SU-DHL-6 (cell line): ENCODE measurements at regions not wholly inside any gene's neighbourhood (a gene's known extent, or its start where the extent isn't known, plus 50 kb on each side); places are given as distances from the start of the nearest gene placed in this dataset.

ENCODE experiments used
- EZH2phosphoT487 ChIP-seq: fragments of 200-600 bp; sonication (generic), shearing (Covaris generic); conservative IDR thresholded peaks from 2 replicates; pipeline ENCODE4 v1.6.1; 2018; ENCODE audit warnings: mild to moderate bottlenecking, antibody characterized with exemption, low read length, moderate library complexity, mixed read lengths
- TF ChIP-seq, protein P1 (sequence below): fragments of 200-600 bp; sonication (generic); IDR thresholded peaks from one replicate; pipeline ENCODE4 v1.5.1; 2017; ENCODE audit warnings: antibody characterized with exemption, mild to moderate bottlenecking, low read length, moderate library complexity; ENCODE audit not compliant: insufficient read depth, poor library complexity, severe bottlenecking

GRCh38 chr16:9035996-9036395 lies 55.4 kb upstream of the HAPSTR1 start:
- TF ChIP-seq, protein P1, sequence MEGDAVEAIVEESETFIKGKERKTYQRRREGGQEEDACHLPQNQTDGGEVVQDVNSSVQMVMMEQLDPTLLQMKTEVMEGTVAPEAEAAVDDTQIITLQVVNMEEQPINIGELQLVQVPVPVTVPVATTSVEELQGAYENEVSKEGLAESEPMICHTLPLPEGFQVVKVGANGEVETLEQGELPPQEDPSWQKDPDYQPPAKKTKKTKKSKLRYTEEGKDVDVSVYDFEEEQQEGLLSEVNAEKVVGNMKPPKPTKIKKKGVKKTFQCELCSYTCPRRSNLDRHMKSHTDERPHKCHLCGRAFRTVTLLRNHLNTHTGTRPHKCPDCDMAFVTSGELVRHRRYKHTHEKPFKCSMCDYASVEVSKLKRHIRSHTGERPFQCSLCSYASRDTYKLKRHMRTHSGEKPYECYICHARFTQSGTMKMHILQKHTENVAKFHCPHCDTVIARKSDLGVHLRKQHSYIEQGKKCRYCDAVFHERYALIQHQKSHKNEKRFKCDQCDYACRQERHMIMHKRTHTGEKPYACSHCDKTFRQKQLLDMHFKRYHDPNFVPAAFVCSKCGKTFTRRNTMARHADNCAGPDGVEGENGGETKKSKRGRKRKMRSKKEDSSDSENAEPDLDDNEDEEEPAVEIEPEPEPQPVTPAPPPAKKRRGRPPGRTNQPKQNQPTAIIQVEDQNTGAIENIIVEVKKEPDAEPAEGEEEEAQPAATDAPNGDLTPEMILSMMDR = no peak
- no peak for TF ChIP-seq EZH2phosphoT487
